Right ventricle myocardium inferior (tissue), 1 donor: ENCODE measurements at regions not wholly inside any gene's neighbourhood (a gene's known extent, or its start where the extent isn't known, plus 50 kb on each side); places are given as distances from the start of the nearest gene placed in this dataset.

ENCODE experiments used
- ATAC-seq: fragments of 200-7000 bp; cut with Tn5 transposase; one replicate; pipeline ENCODE4 v1.9.1; 2020; ENCODE audit warnings: mild to moderate bottlenecking, moderate library complexity
- DNase-seq: peaks from one replicate; pipeline ENCODE4 v3.0.0; 2021; ENCODE audit errors: missing footprints
- intact Hi-C: fragments of 100-400 bp; cut with DNase I; formaldehyde crosslinking; loops from one replicate; pipeline ENCODE4 v1.11.0; 2022
- donor health status: DM: no; HTN: yes; CAD: no; lungs with severe emphysema.

DNA sequence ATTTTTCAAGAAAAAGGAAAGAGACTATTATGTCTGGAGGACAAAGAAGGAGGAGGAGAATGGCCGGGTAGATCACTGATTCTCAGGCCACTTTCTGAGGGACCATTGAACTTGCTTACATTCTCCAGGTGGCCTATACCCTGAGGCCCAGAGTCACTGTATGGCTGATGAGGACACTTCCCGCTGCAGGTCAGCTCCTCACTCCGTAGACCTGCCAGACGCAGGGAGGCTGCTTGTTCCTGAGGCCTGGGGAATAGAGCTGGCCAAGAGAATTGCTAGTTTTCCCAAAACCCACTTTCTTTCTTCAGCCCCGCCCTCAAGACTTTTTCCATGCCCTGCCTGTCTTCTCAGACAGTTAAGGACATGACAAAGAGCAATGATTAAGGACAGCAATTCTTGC lies 510.5 kb upstream of the TBX3 start:
- DNase-seq, result no peak
- ATAC-seq, result no peak
- intact Hi-C loops, result no loop called here

DNA sequence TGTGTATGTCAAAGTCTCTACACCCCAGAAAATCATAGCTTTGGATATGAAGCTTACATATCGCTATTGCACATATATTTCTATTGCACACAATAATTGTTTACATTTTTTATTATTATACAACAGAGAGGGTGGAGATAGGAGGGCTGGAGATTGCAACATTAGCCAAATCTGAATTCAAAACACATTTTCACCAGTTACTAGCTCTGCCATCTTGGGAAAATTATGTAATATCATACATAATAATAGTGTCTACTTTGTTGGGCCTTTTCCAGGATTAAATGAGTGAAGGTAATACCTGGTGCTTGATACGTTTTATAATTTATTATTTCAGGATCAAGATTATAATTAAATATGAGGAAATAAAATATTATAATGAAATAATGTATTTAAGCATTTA lies 507.4 kb upstream of the TBX3 start:
- ATAC-seq (no peak), DNase-seq (no peak)
- intact Hi-C loops, result no loop called here

DNA sequence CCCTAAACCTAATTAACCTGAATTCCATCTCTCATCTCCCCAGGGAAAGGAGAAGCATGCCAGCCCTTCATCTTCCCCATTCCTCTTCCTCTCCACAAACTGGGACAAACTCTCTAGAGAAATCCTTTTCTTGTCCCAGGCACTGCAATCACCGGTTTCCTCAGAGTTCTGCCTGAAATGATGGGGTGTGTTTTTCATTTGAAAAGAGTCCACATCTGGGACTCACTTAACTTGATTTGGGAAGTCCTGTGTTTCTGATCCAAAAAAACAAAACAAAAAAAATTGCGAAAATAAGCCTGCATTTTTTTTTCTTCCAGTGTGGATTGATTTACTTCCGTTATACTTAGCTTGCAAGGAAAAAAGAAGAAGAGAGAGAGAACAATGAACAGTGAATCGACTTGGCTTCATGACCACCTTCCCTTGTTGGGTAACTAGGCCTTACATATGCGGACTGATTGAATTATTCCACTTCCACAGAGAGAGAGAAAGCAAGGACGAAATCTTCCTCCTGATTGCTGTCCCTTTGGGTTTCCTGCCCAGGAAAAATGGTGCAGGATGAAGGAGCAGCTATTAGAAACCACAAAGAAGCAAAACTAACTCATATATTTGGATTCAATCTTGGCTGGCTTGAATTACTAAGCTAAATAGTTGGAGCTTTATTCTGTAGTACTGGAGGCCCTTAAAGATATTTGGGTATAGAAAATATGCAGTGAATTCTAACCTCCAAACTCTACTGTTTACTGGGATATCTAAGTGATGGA lies 506.2 kb upstream of the TBX3 start:
- intact Hi-C loops, result no loop called here
- no peak for ATAC-seq

DNA sequence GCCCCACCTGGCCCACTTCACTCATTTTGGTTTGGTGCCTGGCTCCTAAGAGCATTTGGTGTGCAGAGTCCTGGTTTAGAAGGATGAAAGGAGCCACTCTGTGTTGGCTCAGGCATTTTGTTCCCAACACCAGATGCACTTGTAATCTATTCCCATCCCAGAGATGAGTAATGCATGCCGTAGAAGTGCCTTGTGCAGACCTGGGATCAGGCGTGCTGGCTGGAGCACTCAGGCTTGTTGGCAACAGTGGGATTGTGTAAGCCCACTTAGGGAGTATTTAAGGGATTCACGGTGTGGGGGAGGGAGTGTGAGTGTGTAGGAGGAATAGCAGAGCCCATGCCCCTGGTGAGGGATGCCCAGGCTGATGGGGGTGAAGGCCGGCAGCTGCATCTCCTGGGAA lies 501.5 kb upstream of the TBX3 start:
- intact Hi-C loops, result no loop called here
- DNase-seq (no peak), ATAC-seq (no peak)

More for the DNA sequence above, 506.2 kb upstream of the TBX3 start:
- DNase-seq, result no peak

DNA sequence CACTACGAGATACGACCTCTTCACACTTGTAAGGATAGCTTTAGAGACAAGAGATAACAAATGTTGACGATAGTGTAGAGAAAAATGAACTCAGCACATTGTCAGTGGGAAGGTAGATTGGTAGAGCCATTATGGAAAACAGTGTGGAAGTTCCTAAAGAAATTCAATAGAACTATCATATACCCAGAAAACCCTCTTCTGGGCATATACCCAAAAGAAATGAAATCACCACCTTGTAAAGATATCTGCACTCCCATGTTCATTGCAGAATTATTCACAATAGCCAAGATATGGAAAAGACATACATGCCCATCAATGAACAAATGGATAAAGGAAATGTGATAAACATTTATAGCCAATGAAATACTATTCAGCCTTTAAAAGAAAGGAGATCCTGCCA lies 499.8 kb upstream of the TBX3 start:
- intact Hi-C loops, result no loop called here
- DNase-seq (no peak), ATAC-seq (no peak)

DNA sequence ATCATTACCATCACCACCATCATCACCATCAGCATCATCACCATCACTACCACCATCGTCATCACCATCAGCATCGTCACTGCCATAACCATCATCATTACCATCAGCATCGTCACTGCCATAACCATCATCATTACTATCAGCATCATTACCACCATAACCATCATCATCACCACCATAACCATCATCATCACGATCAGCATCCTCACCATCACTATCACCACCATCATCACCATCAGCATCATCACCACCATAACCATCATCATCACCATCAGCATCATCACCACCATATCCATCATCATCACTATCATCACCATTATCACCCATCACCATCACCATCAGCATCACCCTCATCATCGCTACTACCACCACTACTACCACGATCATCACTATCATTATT lies 493.9 kb upstream of the TBX3 start:
- ATAC-seq (no peak), DNase-seq (no peak)
- intact Hi-C loops, result no loop called here

DNA sequence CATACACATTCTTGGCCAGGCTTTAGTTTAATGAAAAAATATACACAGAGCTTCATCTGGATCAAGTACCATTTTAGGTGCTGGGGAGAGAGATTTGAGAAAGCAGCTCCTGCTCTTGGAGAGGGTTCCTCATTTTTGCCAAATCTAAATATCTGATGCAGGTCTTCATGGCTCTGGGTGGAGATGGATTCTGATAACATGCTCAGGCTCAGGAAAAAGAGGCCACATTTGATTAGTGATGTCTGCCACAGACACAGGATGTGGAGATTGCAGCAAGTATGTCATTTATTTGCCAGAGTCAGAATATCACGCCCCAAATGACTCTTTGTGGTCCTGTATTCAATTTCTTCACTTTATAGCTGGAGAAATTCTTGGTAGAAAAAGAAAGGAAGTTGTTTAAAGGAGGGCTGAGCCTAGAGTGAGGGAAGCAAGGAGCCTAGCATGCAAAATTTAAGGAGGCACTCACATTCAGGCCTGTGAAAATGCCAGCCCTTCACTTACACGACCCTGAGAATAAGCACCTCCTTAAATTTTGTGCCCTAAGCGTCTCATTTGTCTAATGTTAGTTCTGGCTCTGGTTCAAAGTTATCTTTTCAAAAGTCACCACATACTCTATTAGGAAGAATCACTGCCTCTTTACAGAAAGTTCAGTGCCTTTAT lies 492.9 kb upstream of the TBX3 start:
- DNase-seq (no peak), ATAC-seq (no peak)
- intact Hi-C loops, result no loop called here

DNA sequence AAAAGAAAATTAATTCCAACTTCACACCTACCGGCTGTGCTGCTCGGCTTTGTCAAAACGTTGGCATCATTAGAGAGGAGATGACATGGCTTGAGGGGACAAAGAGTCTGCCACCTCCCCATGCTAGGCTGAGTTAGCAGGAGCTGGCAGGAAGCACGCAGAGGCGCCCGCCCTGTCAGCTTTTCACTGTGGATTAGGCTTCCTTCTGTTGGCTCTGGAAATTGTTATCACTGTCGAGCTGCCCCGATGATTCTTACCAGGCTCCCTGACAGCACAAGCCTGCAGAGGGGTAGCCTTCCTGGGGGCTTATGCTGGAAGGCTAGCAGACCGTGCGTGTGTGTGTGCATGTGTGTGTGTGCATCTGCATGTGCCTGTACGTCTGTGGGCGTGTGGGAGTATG lies 490.9 kb upstream of the TBX3 start:
- DNase-seq, result no peak

DNA sequence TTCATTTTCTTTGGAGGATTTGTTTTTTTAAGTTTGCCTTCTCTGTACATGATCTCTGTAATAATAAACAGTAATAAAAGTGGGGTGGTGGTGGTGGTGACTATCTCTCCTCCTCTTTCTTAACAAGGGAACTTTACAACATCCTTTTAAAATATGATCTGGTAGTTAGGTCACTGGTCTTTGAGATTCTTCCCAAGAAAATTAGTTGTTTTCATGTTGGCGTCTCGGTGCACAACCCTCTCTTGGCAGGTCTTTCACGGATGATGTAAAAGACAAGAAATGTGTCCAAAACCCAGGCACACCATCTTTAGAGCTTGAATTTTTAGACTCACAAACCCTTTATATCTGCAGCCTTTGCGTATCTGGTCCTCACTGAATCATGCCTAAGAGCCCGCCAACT lies 488.5 kb upstream of the TBX3 start:
- no peak for DNase-seq
- ATAC-seq, result no peak
- intact Hi-C loops, result no loop called here

More for the DNA sequence above, 490.9 kb upstream of the TBX3 start:
- intact Hi-C loops, result no loop called here
- no peak for ATAC-seq

DNA sequence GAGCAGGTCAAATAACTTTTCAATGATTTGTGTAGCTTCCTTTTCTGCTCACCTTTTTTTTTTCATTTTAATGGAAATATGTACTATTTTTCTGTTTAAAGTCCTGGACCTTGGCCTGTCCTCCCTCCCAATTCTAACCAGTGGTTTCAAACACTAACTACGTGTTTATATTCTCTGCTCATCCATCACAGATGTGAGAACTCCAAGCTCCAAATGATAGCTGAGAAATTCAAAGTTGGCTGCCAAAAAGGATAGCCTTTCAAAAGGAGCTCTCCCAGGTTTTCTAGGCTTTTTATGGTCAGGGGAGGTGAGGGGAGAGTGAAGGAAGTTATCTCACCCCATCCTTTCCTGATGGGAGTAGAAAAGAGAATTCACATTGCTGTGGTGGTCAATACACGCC lies 486.0 kb upstream of the TBX3 start:
- DNase-seq (no peak), ATAC-seq (no peak)
- intact Hi-C loops, result no loop called here

DNA sequence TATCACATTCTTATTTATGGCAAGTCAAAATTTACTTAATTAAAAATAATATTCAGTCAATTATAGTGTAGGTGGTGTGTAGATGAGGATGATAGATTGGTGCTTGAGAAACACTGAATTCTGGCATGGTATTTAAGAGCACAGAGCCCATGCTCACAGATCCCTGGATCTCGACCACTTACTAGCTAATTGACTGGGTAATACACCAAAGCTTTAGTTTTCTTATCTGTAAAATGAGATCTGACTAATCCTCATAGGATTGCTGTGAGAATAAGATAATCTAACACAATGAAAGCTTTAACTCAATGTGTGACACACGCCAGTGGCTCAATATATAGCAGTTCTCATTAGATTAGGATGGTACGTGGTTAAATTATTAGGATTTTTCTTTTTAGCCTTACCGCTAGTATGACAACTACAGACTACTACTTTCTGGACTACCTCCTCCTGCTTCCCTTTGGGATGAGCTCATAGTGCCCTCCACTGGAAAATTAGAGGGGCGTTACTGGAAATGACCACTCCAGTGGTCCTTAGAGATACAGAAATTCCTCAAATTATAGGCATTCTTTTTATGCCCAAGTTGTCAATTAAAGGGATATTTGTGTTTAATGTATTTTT lies 482.8 kb upstream of the TBX3 start:
- no peak for DNase-seq
- intact Hi-C loops, result loop anchor here (2.0 kb wide), 1 partner anchor 498 kb away; no protein-coding TSS in a partner anchor
- no peak for ATAC-seq

DNA sequence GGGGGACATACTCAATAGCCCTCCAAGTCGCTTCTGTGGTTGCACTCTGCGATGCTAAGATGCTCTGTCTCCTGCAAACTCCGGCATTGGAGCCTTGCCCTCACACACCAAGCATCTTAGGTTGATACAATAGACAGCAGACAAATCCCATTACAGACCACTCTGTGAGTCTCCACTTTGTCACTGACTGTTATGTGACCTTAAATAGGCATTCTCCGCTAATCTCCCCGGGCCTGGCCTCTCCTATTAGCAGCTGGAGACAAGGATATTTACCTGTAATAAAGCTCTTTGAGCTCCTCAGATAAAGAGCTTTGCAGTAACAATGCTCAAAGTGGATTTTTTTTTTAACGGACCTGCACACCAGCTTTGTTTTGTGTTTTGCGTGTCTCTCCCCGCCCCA lies 479.7 kb upstream of the TBX3 start:
- no peak for ATAC-seq
- intact Hi-C loops, result no loop called here
- DNase-seq, result no peak

DNA sequence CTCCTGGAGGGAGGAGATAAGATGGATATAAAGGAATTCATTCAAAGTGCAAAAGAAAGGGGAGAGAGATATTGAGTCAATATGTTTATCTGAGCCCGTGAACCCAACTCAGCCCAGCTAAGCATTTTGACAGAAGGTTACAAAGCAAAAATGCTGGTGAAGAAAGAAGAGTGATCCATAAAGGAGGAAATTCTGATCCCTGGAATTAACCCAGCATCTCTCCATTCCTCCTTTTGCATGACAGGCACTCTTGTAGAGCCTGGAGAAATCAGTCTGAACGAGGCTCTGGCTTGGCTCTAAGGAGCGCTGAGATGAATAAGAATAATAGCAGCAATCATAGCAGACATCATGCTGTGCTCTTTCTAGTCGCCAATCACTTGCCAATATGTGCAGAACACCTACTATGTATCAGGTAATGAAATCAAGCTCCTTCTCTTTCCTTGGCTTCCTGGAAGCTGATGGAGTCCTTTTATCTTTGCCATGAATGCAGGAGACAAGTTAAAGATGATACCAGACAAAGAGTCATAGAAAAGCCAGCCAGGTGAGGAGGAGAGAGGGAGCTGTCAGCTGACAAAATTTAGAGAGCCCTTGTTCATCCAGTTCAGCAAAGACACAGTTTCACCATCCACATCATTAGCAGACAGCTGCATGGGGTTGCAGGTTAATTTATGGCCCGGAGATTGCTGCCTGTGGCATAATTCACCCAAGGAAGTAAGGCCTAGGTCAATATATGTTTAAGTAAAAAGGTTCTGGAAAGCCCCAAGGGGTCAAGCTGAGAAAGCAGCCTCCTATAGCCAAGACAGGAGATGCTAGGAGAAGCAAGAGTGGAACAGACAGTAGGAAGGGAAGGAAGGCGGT lies 476.5 kb upstream of the TBX3 start:
- intact Hi-C loops, result no loop called here
- no peak for ATAC-seq

DNA sequence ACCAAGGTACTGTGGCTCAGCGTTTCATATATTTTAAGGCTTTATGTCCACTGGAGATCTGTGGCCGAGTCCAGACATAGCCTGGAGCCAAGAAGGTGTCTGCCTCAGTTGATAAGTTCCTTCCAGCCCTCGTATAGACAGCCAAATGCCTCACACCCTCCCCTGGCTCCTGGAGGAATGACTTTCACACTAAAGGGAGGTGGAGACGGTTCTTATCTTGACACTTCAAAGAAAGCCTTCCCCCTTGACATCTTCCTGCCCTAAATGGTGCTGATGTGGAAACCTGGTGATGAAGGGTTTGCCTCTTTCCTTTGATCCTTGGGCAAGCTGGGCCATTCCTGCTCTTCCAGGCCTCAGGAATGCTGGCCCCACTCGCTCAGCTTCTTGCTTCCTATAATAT lies 474.8 kb upstream of the TBX3 start:
- no peak for DNase-seq
- ATAC-seq, result no peak
- intact Hi-C loops, result no loop called here

More for the DNA sequence above, 476.5 kb upstream of the TBX3 start:
- DNase-seq, result no peak

DNA sequence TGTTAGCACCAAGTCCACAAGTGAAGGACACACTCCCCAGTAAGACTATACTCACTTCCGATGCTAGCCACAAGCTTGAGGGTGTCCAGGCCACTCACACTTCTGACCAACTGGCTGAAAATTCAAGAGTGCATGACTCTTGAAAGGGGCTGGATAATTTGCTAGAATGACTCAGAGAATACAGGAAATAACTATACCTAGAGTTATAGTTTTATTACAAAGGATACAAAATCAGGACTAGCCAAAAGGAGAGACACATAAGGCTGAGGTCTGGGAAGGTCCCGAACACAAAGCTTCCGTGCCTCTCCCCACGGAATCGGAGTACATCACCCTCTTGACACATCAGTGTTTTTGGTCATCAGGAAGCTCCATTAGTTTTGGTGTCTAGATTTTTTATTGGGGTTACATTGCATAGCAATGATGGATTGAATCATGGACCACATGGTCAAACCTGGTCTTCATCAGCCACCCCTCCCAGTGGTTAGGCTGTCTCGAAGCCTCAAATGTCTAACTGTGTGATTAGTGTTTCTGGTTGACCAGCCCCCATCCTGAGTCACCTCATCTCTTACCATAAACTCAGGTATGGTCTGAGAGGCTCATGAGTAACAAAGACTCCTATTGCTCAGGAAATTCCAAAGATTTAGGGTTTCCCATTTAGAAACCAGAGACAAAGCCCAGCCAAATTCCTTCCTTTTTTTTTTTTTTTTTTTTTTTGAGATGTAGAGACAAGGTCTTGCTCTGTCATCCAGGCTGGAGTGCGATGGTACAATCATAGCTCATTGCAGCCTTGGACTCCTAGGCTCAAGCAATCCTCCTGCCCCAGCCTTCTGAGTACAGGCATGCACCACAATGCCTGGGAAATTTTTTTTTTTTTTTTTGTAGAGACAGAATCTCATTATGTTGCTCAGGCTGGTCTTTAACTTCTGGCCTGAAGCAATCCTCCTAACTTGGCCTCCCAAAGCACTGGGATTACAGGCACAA lies 472.0 kb upstream of the TBX3 start:
- intact Hi-C loops, result no loop called here
- DNase-seq (no peak), ATAC-seq (no peak)

DNA sequence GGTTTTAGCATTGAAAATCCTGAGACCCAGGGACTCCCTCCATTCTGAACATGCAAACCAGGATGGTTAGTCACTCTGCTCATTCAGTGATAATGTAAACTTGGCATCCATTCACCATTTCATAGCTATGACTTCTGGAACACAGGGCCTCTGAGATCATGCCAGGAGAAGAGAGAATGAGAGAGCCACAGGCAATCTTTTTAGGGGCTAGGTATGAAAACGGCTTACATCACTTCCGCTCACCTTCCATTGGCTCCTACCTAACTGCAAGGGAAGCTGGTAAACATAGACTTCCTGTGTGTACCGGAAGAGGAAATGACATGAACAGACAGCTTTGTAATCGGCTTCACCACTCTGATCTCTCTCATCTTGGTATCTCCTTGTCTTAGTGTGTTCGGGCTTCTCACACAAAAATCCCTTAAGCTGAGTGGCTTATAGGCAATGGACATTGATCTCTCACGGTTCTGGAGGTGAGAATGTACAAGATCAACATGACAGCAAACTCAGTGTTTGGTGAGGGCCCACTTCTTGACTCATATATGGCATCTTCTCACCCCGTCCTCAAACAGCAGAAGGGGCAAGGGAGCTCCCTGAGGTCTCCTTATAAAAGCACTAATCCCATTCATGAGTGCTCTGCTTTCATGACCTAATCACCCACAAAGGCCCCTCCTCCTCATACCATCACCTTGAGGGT lies 465.9 kb upstream of the TBX3 start:
- intact Hi-C loops, result no loop called here
- DNase-seq (no peak), ATAC-seq (no peak)

DNA sequence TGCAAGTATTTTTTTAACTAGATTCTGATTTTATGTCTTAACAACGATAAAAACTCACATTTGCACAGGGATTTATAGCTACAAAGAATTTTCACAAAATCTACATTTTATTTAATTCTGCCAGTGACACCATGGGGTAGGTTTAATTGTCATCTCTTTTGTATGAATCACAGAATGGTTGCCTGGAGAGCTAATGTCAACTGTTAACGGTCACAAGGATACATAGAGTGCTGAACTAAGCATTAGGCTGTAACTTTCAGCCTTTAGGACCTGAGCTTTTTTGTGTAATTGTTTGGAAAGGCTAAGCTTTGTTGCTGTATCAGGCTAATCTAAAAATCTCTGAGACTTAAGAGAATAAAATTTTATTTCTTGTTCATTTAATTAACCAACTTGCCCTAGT lies 465.3 kb upstream of the TBX3 start:
- no peak for DNase-seq
- intact Hi-C loops, result no loop called here
- no peak for ATAC-seq

DNA sequence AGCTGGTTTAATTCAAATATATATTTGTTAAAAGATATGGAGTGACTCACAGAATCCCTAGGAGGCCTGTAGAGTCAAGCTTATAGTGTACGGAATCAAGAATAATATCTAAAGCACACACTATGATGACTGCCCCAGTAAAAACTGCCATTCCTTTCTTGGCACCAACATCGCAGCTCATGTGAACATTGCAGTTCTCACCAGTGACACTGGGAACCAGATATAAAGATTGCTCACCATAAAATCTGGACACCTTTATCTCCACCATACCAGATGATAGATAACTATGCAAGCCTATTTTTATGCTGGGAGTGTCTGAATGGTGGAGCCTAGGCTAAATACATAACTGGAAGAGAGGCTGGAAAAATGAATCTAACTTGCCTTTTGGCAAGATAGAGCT lies 463.9 kb upstream of the TBX3 start:
- ATAC-seq, result no peak
- intact Hi-C loops, result no loop called here
- DNase-seq, result no peak
